HG02763 (cell line): ENCODE measurements at regions not wholly inside any gene's neighbourhood (a gene's known extent, or its start where the extent isn't known, plus 50 kb on each side); places are given as distances from the start of the nearest gene placed in this dataset.
A peak's percentile ranks its signal among the peaks of the same experiment; 100 is the strongest.
"Not testable (repeated sequence)": the region's sequence is repeated elsewhere in the genome, so short reads cannot be mapped to it uniquely, and the experiment has no call there.

Experiments
- ATAC-seq: cut with Tn5 transposase; IDR thresholded peaks from one replicate; pipeline ENCODE4 v1.9.1; 2021; ENCODE audit warnings: mild to moderate bottlenecking, moderate library complexity; ENCODE audit not compliant: unreplicated experiment

GRCh38 chr13:50467156-50468110 is 376.1 kb downstream of the DLEU7 start:
- no peak for ATAC-seq

GRCh38 chr13:50468849-50469669 is 374.4 kb downstream of the DLEU7 start:
- ATAC-seq, result no peak

- ATAC-seq, result not testable (repeated sequence)
These were observed 370.4 kb downstream of the DLEU7 start for GRCh38 chr13:50473050-50473449.

GRCh38 chr13:50474088-50474662 is 369.3 kb downstream of the DLEU7 start:
- ATAC-seq, result no peak

- ATAC-seq, result no peak
These were observed 366.8 kb downstream of the DLEU7 start for GRCh38 chr13:50476577-50477285.

- no peak for ATAC-seq
These were observed 361.6 kb downstream of the DLEU7 start for GRCh38 chr13:50481936-50482335.

GRCh38 chr13:50483416-50483815 is 360.1 kb downstream of the DLEU7 start:
- ATAC-seq, result no peak

- ATAC-seq, result no peak
These were observed 358.9 kb downstream of the DLEU7 start for GRCh38 chr13:50484472-50485113.

GRCh38 chr13:50485979-50486935 is 357.2 kb downstream of the DLEU7 start:
- ATAC-seq, result no peak

GRCh38 chr13:50493683-50494082 is 349.8 kb downstream of the DLEU7 start:
- ATAC-seq, result no peak

- ATAC-seq, result no peak
These were observed 349.4 kb downstream of the DLEU7 start for GRCh38 chr13:50494138-50494537.

- ATAC-seq, result not testable (repeated sequence)
These were observed 340.3 kb downstream of the DLEU7 start for GRCh38 chr13:50503212-50503611.

GRCh38 chr13:50509167-50509566 is 334.3 kb downstream of the DLEU7 start:
- no peak for ATAC-seq

- no peak for ATAC-seq
These were observed 333.6 kb downstream of the DLEU7 start for GRCh38 chr13:50509771-50510441.

GRCh38 chr13:50510885-50511545 is 332.5 kb downstream of the DLEU7 start:
- not testable (repeated sequence) for ATAC-seq

- ATAC-seq, result peak; percentile 58
These were observed 331.6 kb downstream of the DLEU7 start for GRCh38 chr13:50511877-50512341.

GRCh38 chr13:50512474-50513299 is 330.8 kb downstream of the DLEU7 start:
- ATAC-seq, result peak; percentile 86
